ENCODE measurements at regions not wholly inside any gene's neighbourhood (a gene's known extent, or its start where the extent isn't known, plus 50 kb on each side); places are given as distances from the start of the nearest gene placed in this dataset.

- TF ChIP-seq SREBF1 (IDR thresholded peaks at IDR 0.05; ENCODE audit: low read length) (no peak), BRCA1 (IDR thresholded peaks at IDR 0.05; ENCODE audit: low read depth, low read length) (no peak), POLR2AphosphoS5 (IDR thresholded peaks at IDR 0.05; ENCODE audit: low read length) (no peak), TAF1 (IDR thresholded peaks at IDR 0.05; ENCODE audit: borderline replicate concordance, low read depth, low read length) (no peak), BHLHE40 (IDR thresholded peaks at IDR 0.05; ENCODE audit: borderline replicate concordance in 1 of 2, low read depth in 2 of 2, low read length in 1 of 2) (no peak), FOS (IDR thresholded peaks at IDR 0.05; ENCODE audit: borderline replicate concordance, extremely low read depth, insufficient read length) (no peak), RBBP5 (conservative IDR thresholded peaks at IDR 0.05) (no peak), EZH2 (IDR thresholded peaks at IDR 0.05; ENCODE audit: borderline replicate concordance, control insufficient read depth, low read depth, low read length) (no peak)
- TF ChIP-seq, protein P1, sequence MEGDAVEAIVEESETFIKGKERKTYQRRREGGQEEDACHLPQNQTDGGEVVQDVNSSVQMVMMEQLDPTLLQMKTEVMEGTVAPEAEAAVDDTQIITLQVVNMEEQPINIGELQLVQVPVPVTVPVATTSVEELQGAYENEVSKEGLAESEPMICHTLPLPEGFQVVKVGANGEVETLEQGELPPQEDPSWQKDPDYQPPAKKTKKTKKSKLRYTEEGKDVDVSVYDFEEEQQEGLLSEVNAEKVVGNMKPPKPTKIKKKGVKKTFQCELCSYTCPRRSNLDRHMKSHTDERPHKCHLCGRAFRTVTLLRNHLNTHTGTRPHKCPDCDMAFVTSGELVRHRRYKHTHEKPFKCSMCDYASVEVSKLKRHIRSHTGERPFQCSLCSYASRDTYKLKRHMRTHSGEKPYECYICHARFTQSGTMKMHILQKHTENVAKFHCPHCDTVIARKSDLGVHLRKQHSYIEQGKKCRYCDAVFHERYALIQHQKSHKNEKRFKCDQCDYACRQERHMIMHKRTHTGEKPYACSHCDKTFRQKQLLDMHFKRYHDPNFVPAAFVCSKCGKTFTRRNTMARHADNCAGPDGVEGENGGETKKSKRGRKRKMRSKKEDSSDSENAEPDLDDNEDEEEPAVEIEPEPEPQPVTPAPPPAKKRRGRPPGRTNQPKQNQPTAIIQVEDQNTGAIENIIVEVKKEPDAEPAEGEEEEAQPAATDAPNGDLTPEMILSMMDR (IDR thresholded peaks at IDR 0.05 in 2 of 3, conservative IDR thresholded peaks at IDR 0.05 in 1 of 3; ENCODE audit: control insufficient read depth in 2 of 3, extremely low read depth in 1 of 3, insufficient read depth in 1 of 3, low read depth in 3 of 3, low read length in 3 of 3): no peak
Measured at GRCh38 chr21:22211943-22212342, 1213.7 kb downstream of the NCAM2 start.
